Testis (tissue), 2 donors: ENCODE measurements at regions not wholly inside any gene's neighbourhood (a gene's known extent, or its start where the extent isn't known, plus 50 kb on each side); places are given as distances from the start of the nearest gene placed in this dataset.

ENCODE experiments used
- DNase-seq: peaks from one replicate; pipeline ENCODE4 v3.0.0-alpha.2; 2019
- H3K27ac ChIP-seq, 2 donors: fragments of 200-600 bp; sonication (generic); one replicate each; pipeline ENCODE4 v1.5.1; 2019
- H3K27me3 ChIP-seq: fragments of 200-600 bp; sonication (generic); one replicate; pipeline ENCODE4 v1.5.1; 2019
- H3K36me3 ChIP-seq: fragments of 200-600 bp; sonication (generic); one replicate; pipeline ENCODE4 v1.5.1; 2017; ENCODE audit warnings: low read depth; ENCODE audit errors: missing control alignments
- H3K4me1 ChIP-seq: fragments of 200-600 bp; sonication (generic); one replicate; pipeline ENCODE4 v1.5.1; 2019
- H3K4me3 ChIP-seq, 2 donors: fragments of 200-600 bp; sonication (generic); one replicate each; pipeline ENCODE4 v1.5.1; 2017 to 2019
- H3K9me3 ChIP-seq: fragments of 200-600 bp; sonication (generic); one replicate; pipeline ENCODE4 v1.5.1; 2017
- POLR2A ChIP-seq: fragments of 450-650 bp; IDR thresholded peaks from one replicate; pipeline ENCODE4 v1.6.1; 2017; ENCODE audit warnings: antibody characterized with exemption, mild to moderate bottlenecking, moderate library complexity
- WGBS, 2 donors: methylation state at CpG; one replicate each; pipeline ENCODE4 v1.1.5; 2018; 5-methylcytosine and 5-hydroxymethylcytosine counted together
- intact Hi-C: fragments of 100-400 bp; cut with DNase I; formaldehyde crosslinking; loops from one replicate; pipeline ENCODE4 v1.15.1; 2023; ENCODE audit warnings: low total_unique reads
- TF ChIP-seq, protein P1 (sequence below), 3 experiments: fragments of 450-650 bp in 2 of 3; fragments of 200-600 bp in 1 of 3; sonication (generic) in 1 of 3; IDR thresholded peaks; one replicate each; pipeline ENCODE4 v1.5.1; 2016 to 2019; ENCODE audit warnings: antibody characterized with exemption in 3 of 3, mild to moderate bottlenecking in 2 of 3, moderate library complexity in 1 of 3

DNA sequence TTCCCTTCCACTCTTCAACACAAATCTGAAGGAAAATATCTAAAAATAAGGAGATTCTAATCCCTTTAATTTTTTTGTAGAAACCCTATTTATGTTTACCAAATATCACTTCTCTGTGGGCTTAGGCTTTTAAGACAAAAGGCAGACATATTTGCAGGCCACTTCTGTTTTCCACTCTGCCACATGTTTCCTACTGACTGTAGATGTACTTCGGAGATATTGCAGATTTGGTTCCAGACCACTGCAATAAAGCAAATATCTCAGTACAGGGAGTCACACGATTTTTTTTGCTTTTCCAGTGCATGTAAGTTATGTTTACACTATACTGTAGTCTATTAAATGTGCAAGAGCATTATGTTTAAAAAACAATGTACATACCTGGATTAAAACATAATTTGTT, 219.0 kb downstream of the SREK1 start:
- no peak for TF ChIP-seq POLR2A
- TF ChIP-seq, protein P1, sequence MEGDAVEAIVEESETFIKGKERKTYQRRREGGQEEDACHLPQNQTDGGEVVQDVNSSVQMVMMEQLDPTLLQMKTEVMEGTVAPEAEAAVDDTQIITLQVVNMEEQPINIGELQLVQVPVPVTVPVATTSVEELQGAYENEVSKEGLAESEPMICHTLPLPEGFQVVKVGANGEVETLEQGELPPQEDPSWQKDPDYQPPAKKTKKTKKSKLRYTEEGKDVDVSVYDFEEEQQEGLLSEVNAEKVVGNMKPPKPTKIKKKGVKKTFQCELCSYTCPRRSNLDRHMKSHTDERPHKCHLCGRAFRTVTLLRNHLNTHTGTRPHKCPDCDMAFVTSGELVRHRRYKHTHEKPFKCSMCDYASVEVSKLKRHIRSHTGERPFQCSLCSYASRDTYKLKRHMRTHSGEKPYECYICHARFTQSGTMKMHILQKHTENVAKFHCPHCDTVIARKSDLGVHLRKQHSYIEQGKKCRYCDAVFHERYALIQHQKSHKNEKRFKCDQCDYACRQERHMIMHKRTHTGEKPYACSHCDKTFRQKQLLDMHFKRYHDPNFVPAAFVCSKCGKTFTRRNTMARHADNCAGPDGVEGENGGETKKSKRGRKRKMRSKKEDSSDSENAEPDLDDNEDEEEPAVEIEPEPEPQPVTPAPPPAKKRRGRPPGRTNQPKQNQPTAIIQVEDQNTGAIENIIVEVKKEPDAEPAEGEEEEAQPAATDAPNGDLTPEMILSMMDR (IDR thresholded peaks at IDR 0.05) = no peak
- WGBS, 2 donors = 59 to 68% methylated on average over 2 of the region's 2 CpGs
- no peaks in the 10 kb centered on the region for H3K4me1 ChIP-seq
- intact Hi-C loops = no loop called here
- no peak overlapping the region for H3K27ac ChIP-seq
- no peaks in the 10 kb centered on the region for H3K9me3 ChIP-seq
- H3K4me3 ChIP-seq = no peak overlapping the region
- DNase-seq = no peak
- no peaks in the 10 kb centered on the region for H3K36me3 ChIP-seq
- no peaks in the 10 kb centered on the region for H3K27me3 ChIP-seq

DNA sequence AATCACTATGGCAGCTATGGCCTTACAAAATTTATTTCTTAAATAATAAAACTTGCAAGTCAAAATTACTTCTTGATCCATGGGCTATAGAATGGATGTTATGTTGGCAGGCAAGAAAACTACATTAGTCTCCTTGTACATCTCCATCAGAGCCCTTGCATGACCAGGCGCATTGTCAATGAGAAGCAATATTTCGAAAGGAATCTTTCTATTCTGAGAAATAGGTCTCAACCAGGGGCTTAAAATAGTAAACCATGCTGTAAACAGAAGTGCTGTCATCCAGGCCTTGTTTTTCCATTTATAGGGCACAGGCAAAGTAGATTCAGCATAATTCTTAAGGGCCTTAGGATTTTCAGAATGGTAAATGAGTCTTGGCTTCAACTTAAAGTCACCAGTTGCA, 220.1 kb downstream of the SREK1 start:
- DNase-seq = no peak
- intact Hi-C loops = no loop called here
- 85 to 86% methylated on average over 2 of the region's 2 CpGs for WGBS, 2 donors
- Histone ChIP-seq H3K4me3 (no peak overlapping the region), H3K27me3 (no peaks in the 10 kb centered on the region), H3K36me3 (no peaks in the 10 kb centered on the region), H3K4me1 (no peaks in the 10 kb centered on the region), H3K27ac (no peak overlapping the region), H3K9me3 (no peaks in the 10 kb centered on the region)
- no peak for TF ChIP-seq POLR2A
- TF ChIP-seq, protein P1 (IDR thresholded peaks at IDR 0.05) = no peak

DNA sequence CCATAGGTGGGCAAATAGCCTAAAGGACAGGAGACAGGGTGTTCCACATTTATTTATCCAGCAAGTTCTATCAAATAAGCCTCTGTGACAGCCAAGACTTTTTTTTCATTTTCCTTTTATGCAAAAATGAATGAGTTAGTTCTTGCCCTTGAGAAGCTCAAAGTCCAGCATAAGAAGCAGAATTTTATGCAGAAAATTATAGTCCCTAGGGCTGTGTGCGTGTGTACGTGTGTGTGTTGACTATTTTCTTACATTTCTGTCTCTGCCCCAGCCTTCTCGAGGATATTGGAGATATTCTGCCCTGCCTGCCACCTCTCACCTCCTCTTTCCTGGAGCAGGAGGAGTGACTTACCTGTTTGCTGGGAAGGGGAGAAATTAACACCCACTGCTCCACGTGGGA, 221.9 kb downstream of the SREK1 start:
- Histone ChIP-seq H3K27me3 (no peaks in the 10 kb centered on the region), H3K9me3 (no peaks in the 10 kb centered on the region), H3K27ac (no peak overlapping the region), H3K4me1 (no peaks in the 10 kb centered on the region), H3K36me3 (no peaks in the 10 kb centered on the region), H3K4me3 (no peak overlapping the region)
- no peak for TF ChIP-seq POLR2A
- TF ChIP-seq, protein P1 (IDR thresholded peaks at IDR 0.05) = no peak
- WGBS, 2 donors = 67 to 68% methylated on average over 4 of the region's 4 CpGs
- intact Hi-C loops = no loop called here
- DNase-seq = no peak

DNA sequence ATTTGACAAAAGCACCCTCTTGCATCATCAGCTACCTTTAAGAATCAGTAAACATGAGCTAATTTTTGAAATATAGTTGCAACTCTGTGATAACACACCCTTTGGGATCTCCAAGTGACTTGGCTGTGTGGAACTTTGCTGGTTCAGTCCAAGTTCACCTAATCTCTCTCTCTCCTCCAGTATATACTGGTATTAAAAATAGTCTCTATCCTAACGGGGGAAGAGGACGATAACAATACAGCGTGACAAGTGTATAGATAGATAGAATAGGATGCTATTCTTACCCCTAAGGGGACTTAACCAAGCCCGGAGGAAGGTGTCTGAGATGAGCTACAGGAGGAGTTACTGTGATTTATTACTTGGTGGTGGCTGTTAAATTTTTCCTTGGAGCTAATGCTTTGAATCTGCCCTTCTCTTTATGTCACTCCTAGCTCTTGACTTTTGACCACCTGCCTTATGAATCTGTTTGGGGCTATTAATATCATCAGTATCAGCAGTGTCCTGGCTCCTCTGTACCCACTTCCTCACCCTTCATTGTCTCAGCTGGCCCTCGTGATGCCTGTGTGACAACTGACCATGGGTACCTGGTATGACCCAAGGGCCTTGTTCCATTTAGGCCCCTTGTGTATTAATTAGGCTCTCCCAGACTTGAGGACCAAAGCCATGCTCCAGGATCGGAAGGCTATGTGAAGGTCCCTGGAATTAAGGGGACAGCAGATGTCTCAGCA, 223.9 kb downstream of the SREK1 start:
- H3K4me3 ChIP-seq = no peak overlapping the region
- DNase-seq = no peak
- WGBS, 2 donors = 68 to 79% methylated on average over 6 of the region's 6 CpGs
- no peak for TF ChIP-seq POLR2A
- TF ChIP-seq, protein P1 (IDR thresholded peaks at IDR 0.05) = no peak
- no peak overlapping the region for H3K27ac ChIP-seq
- no peaks in the 10 kb centered on the region for H3K36me3 ChIP-seq
- H3K27me3 ChIP-seq = no peaks in the 10 kb centered on the region
- no peaks in the 10 kb centered on the region for H3K4me1 ChIP-seq
- H3K9me3 ChIP-seq = no peaks in the 10 kb centered on the region
- intact Hi-C loops = no loop called here

DNA sequence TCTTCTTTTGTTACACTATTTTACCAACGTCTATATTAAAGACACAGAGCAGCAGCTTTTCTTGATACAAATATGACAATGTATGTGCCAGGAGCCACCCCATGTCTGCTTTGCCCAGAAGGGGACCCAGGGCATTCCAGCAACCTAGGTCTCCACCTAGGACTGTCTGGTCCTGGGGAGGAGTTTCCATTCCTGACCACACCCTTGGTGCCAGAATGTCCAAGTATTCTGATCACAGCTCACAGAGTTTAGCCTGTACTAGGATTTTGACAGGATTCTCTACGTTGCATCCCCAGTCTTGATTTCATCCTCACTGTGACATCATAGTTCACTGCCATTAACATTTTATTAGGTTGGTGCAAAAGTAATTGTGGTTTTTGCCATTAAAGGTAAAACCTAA, 224.7 kb downstream of the SREK1 start:
- no peak for DNase-seq
- H3K27ac ChIP-seq = no peak overlapping the region
- TF ChIP-seq POLR2A = no peak
- TF ChIP-seq, protein P1 (IDR thresholded peaks at IDR 0.05) = no peak
- H3K36me3 ChIP-seq = no peaks in the 10 kb centered on the region
- intact Hi-C loops = no loop called here
- H3K9me3 ChIP-seq = no peaks in the 10 kb centered on the region
- no peak overlapping the region for H3K4me3 ChIP-seq
- no peaks in the 10 kb centered on the region for H3K27me3 ChIP-seq
- WGBS, 2 donors = 64 to 86% methylated on average over 2 of the region's 2 CpGs
- H3K4me1 ChIP-seq = no peaks in the 10 kb centered on the region
